ENCODE measurements at regions not wholly inside any gene's neighbourhood (a gene's known extent, or its start where the extent isn't known, plus 50 kb on each side); places are given as distances from the start of the nearest gene placed in this dataset.

- H4K91ac ChIP-seq (ENCODE audit: insufficient read depth, low read depth, low read length) = no peak overlapping the region
- no peak overlapping the region for H3K18ac ChIP-seq (ENCODE audit: low read depth, low read length)
- no peaks in the 10 kb centered on the region for H3K9me1 ChIP-seq (ENCODE audit: insufficient read depth, low read length)
- no peak overlapping the region for H2BK120ac ChIP-seq (ENCODE audit: low read depth, low read length)
- H3K14ac ChIP-seq (replicated peaks; ENCODE audit: low read depth, low read length) = no peak overlapping the region
- H2AK9ac ChIP-seq (replicated peaks; ENCODE audit: low read depth, low read length, poor library complexity) = no peak overlapping the region
- no peaks in the 10 kb centered on the region for H3K79me1 ChIP-seq (ENCODE audit: low read depth in 1 of 2, low read length in 2 of 2)
- no peaks in the 10 kb centered on the region for H3K27me3 ChIP-seq (ENCODE audit: control insufficient read depth, insufficient read depth, low read length)
- H2BK15ac ChIP-seq (ENCODE audit: low read depth, low read length) = no peak overlapping the region
- no peak overlapping the region for H2BK5ac ChIP-seq (ENCODE audit: low read depth, low read length, poor library complexity, severe bottlenecking)
- no peak overlapping the region for H2BK20ac ChIP-seq (ENCODE audit: low read depth, low read length)
- ChIA-PET CTCF (no interaction called here), POLR2A (ENCODE audit: unreplicated experiment) (no interaction called here)
- H3K4me3 ChIP-seq (ENCODE audit: insufficient read depth, low read depth, low read length) = no peak overlapping the region
- in situ Hi-C loops (cut with MboI; ENCODE audit: low sequenced_read_pairs) = no loop called here
- H4K20me1 ChIP-seq (ENCODE audit: insufficient read depth, low read length) = no peaks in the 10 kb centered on the region
- H3K9ac ChIP-seq (ENCODE audit: low read depth, low read length) = no peak overlapping the region
- no peak overlapping the region for H3K27ac ChIP-seq (ENCODE audit: insufficient read depth, low read length)
- ATAC-seq (ENCODE audit: low read depth) = no peak
- no peaks in the 10 kb centered on the region for H3K36me3 ChIP-seq (ENCODE audit: control insufficient read depth, insufficient read depth, low read length)
- no peak for DNase-seq
- H3K56ac ChIP-seq (ENCODE audit: extremely low read depth, insufficient read depth, low read length) = no peak overlapping the region
- no peak overlapping the region for H4K5ac ChIP-seq (ENCODE audit: low read depth, low read length)
- H2AFZ ChIP-seq (replicated peaks; ENCODE audit: low read length, poor library complexity) = no peak overlapping the region
- no peak overlapping the region for H3K23ac ChIP-seq (ENCODE audit: low read depth, low read length)
- intact Hi-C loops (cut with micrococcal nuclease) = no loop called here
- TF ChIP-seq POLR2A (IDR thresholded peaks at IDR 0.05; ENCODE audit: low read depth, low read length) = no peak
- TF ChIP-seq, protein P1, sequence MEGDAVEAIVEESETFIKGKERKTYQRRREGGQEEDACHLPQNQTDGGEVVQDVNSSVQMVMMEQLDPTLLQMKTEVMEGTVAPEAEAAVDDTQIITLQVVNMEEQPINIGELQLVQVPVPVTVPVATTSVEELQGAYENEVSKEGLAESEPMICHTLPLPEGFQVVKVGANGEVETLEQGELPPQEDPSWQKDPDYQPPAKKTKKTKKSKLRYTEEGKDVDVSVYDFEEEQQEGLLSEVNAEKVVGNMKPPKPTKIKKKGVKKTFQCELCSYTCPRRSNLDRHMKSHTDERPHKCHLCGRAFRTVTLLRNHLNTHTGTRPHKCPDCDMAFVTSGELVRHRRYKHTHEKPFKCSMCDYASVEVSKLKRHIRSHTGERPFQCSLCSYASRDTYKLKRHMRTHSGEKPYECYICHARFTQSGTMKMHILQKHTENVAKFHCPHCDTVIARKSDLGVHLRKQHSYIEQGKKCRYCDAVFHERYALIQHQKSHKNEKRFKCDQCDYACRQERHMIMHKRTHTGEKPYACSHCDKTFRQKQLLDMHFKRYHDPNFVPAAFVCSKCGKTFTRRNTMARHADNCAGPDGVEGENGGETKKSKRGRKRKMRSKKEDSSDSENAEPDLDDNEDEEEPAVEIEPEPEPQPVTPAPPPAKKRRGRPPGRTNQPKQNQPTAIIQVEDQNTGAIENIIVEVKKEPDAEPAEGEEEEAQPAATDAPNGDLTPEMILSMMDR (conservative IDR thresholded peaks at IDR 0.05; ENCODE audit: low read depth, low read length) = no peak
- no peak for TF ChIP-seq ELK1 (IDR thresholded peaks at IDR 0.05; ENCODE audit: borderline replicate concordance, low read depth, low read length)
- H3K4me2 ChIP-seq (ENCODE audit: low read depth, low read length) = no peak overlapping the region
- H3K9me3 ChIP-seq (ENCODE audit: control insufficient read depth, insufficient read depth, low read length) = peaks cover 10% of the 10 kb centered on the region
- no peaks in the 10 kb centered on the region for H3K4me1 ChIP-seq (ENCODE audit: control insufficient read depth, insufficient read depth, low read length)
- H4K8ac ChIP-seq (ENCODE audit: low read depth in 2 of 2, low read length in 2 of 2) = no peak overlapping the region
- no TSS peak for BruUV-seq (replicated peaks)
- no peak overlapping the region for H2AK5ac ChIP-seq (ENCODE audit: low read depth, low read length)
- 44% methylated on average over 9 of the region's 13 CpGs; no CpG with 5 or more reads in 1 of the 2 experiments for WGBS, 2 experiments (ENCODE audit: extremely low coverage in 2 of 2, insufficient read length in 1 of 2)
- dilution Hi-C loops (cut with HindIII; ENCODE audit: low sequenced_read_pairs, unreplicated experiment) = no loop called here
- H3K4ac ChIP-seq (ENCODE audit: low read depth, low read length) = no peak overlapping the region
Observed at GRCh38 chr7:56175771-56176170, 59.6 kb upstream of the NUPR2 start.
